Karpas-422 (cell line): ENCODE measurements at regions not wholly inside any gene's neighbourhood (a gene's known extent, or its start where the extent isn't known, plus 50 kb on each side); places are given as distances from the start of the nearest gene placed in this dataset.

Source experiments
- DNase-seq: peaks from one replicate; pipeline ENCODE4 v3.0.0-alpha.2; 2015
- H2AFZ ChIP-seq: fragments of 200-600 bp; sonication (generic); 2 replicates; pipeline ENCODE4 v1.6.1; 2014; ENCODE audit warnings: antibody characterized with exemption, low read length, mixed read lengths
- H3K27ac ChIP-seq: fragments of 200-600 bp; sonication (generic); 2 replicates; pipeline ENCODE4 v1.5.1; 2014; ENCODE audit warnings: mild to moderate bottlenecking, low read length, moderate library complexity
- H3K27me3 ChIP-seq: fragments of 200-600 bp; sonication (generic); 2 replicates; pipeline ENCODE4 v1.6.1; 2014; ENCODE audit warnings: low read length, mixed read lengths
- H3K36me3 ChIP-seq: fragments of 200-600 bp; sonication (generic); 2 replicates; pipeline ENCODE4 v1.6.1; 2014; ENCODE audit warnings: low read length, mixed read lengths; ENCODE audit not compliant: insufficient read depth
- H3K4me1 ChIP-seq: fragments of 200-600 bp; sonication (generic); 2 replicates; pipeline ENCODE4 v1.6.1; 2014; ENCODE audit warnings: mild to moderate bottlenecking, low read length, mixed read lengths
- H3K4me2 ChIP-seq: fragments of 200-600 bp; sonication (generic); 2 replicates; pipeline ENCODE4 v1.6.1; 2014; ENCODE audit warnings: low read length, low read depth, mild to moderate bottlenecking; ENCODE audit not compliant: poor library complexity, severe bottlenecking
- H3K4me3 ChIP-seq: fragments of 200-600 bp; sonication (generic); 2 replicates; pipeline ENCODE4 v1.5.1; 2014; ENCODE audit warnings: mild to moderate bottlenecking, antibody characterized with exemption, low read length, mixed read lengths
- H3K79me2 ChIP-seq: fragments of 200-600 bp; sonication (generic); 2 replicates; pipeline ENCODE4 v1.6.1; 2014; ENCODE audit warnings: mild to moderate bottlenecking, low read length, mixed read lengths
- H3K9ac ChIP-seq: fragments of 200-600 bp; sonication (generic); 2 replicates; pipeline ENCODE4 v1.6.0; 2014; ENCODE audit warnings: low read length
- H3K9me2 ChIP-seq: fragments of 200-600 bp; sonication (generic), shearing (Covaris generic); replicated peaks from 2 replicates; pipeline ENCODE4 v1.6.0; 2014; ENCODE audit warnings: mild to moderate bottlenecking, low read length, moderate library complexity; ENCODE audit not compliant: insufficient read depth
- H3K9me3 ChIP-seq: fragments of 300-700, 200-600 bp; sonication (generic); 2 replicates; pipeline ENCODE4 v1.6.1; 2014; ENCODE audit warnings: low read length, mixed read lengths
- H4K20me1 ChIP-seq: fragments of 200-600 bp; sonication (generic); 2 replicates; pipeline ENCODE4 v1.6.1; 2014; ENCODE audit warnings: mild to moderate bottlenecking, antibody characterized with exemption, low read length, low read depth; ENCODE audit not compliant: insufficient read depth

GRCh38 chr6:55954436-55954835 lies 79.0 kb upstream of the BMP5 start:
- H3K27ac ChIP-seq = no peak overlapping the region
- no peaks in the 10 kb centered on the region for H3K9me3 ChIP-seq
- H4K20me1 ChIP-seq = no peaks in the 10 kb centered on the region
- H3K9me2 ChIP-seq = no peaks in the 10 kb centered on the region
- no peaks in the 10 kb centered on the region for H3K4me1 ChIP-seq
- no peak overlapping the region for H2AFZ ChIP-seq
- H3K36me3 ChIP-seq = no peaks in the 10 kb centered on the region
- H3K4me3 ChIP-seq = no peak overlapping the region
- no peaks in the 10 kb centered on the region for H3K27me3 ChIP-seq
- H3K4me2 ChIP-seq = no peak overlapping the region
- no peaks in the 10 kb centered on the region for H3K79me2 ChIP-seq
- no peak for DNase-seq
- H3K9ac ChIP-seq = no peak overlapping the region

GRCh38 chr6:55953335-55953734 lies 77.9 kb upstream of the BMP5 start:
- H3K9me3 ChIP-seq = no peaks in the 10 kb centered on the region
- H3K79me2 ChIP-seq = no peaks in the 10 kb centered on the region
- no peaks in the 10 kb centered on the region for H3K36me3 ChIP-seq
- no peak for DNase-seq
- H3K9ac ChIP-seq = no peak overlapping the region
- no peaks in the 10 kb centered on the region for H3K27me3 ChIP-seq
- H2AFZ ChIP-seq = no peak overlapping the region
- no peaks in the 10 kb centered on the region for H4K20me1 ChIP-seq
- H3K27ac ChIP-seq = no peak overlapping the region
- H3K4me2 ChIP-seq = no peak overlapping the region
- no peaks in the 10 kb centered on the region for H3K4me1 ChIP-seq
- no peak overlapping the region for H3K4me3 ChIP-seq
- H3K9me2 ChIP-seq = no peaks in the 10 kb centered on the region

- H3K4me2 ChIP-seq = no peak overlapping the region
- no peaks in the 10 kb centered on the region for H3K79me2 ChIP-seq
- no peaks in the 10 kb centered on the region for H3K9me3 ChIP-seq
- no peaks in the 10 kb centered on the region for H3K4me1 ChIP-seq
- H3K27ac ChIP-seq = no peak overlapping the region
- H3K9ac ChIP-seq = no peak overlapping the region
- H3K36me3 ChIP-seq = no peaks in the 10 kb centered on the region
- no peaks in the 10 kb centered on the region for H4K20me1 ChIP-seq
- H3K27me3 ChIP-seq = no peaks in the 10 kb centered on the region
- no peak overlapping the region for H2AFZ ChIP-seq
- H3K4me3 ChIP-seq = no peak overlapping the region
- no peak for DNase-seq
- no peaks in the 10 kb centered on the region for H3K9me2 ChIP-seq
These were observed 74.9 kb upstream of the BMP5 start for GRCh38 chr6:55950071-55950814.

GRCh38 chr6:55943329-55943728 lies 67.9 kb upstream of the BMP5 start:
- Histone ChIP-seq H3K9ac (no peak overlapping the region), H3K4me1 (no peaks in the 10 kb centered on the region), H3K27ac (no peak overlapping the region), H3K79me2 (no peaks in the 10 kb centered on the region), H3K4me3 (no peak overlapping the region), H3K9me3 (no peaks in the 10 kb centered on the region), H4K20me1 (no peaks in the 10 kb centered on the region), H2AFZ (no peak overlapping the region), H3K27me3 (no peaks in the 10 kb centered on the region), H3K9me2 (no peaks in the 10 kb centered on the region), H3K36me3 (no peaks in the 10 kb centered on the region), H3K4me2 (no peak overlapping the region)
- DNase-seq = no peak

GRCh38 chr6:55941702-55942101 lies 66.3 kb upstream of the BMP5 start:
- Histone ChIP-seq H3K4me2 (no peak overlapping the region), H3K9me2 (no peaks in the 10 kb centered on the region), H2AFZ (no peak overlapping the region), H3K79me2 (no peaks in the 10 kb centered on the region), H3K27me3 (no peaks in the 10 kb centered on the region), H3K9ac (no peak overlapping the region), H3K4me1 (no peaks in the 10 kb centered on the region), H3K27ac (no peak overlapping the region), H3K36me3 (no peaks in the 10 kb centered on the region), H4K20me1 (no peaks in the 10 kb centered on the region), H3K9me3 (no peaks in the 10 kb centered on the region), H3K4me3 (no peak overlapping the region)
- no peak for DNase-seq

GRCh38 chr6:55937951-55938690 lies 62.7 kb upstream of the BMP5 start:
- no peak overlapping the region for H3K9ac ChIP-seq

GRCh38 chr6:55937261-55937947 lies 62.0 kb upstream of the BMP5 start:
- Histone ChIP-seq H3K27ac (no peak overlapping the region), H3K9me2 (no peaks in the 10 kb centered on the region)

More at GRCh38 chr6:55937951-55938690, 62.7 kb upstream of the BMP5 start:
- Histone ChIP-seq H3K4me2 (no peak overlapping the region), H3K36me3 (no peaks in the 10 kb centered on the region), H4K20me1 (no peaks in the 10 kb centered on the region), H3K9me3 (no peaks in the 10 kb centered on the region), H3K79me2 (no peaks in the 10 kb centered on the region), H3K9me2 (no peaks in the 10 kb centered on the region), H3K27ac (no peak overlapping the region), H3K4me1 (no peaks in the 10 kb centered on the region), H3K27me3 (no peaks in the 10 kb centered on the region), H3K4me3 (no peak overlapping the region), H2AFZ (no peak overlapping the region)
- no peak for DNase-seq

GRCh38 chr6:55931101-55931500 lies 55.7 kb upstream of the BMP5 start:
- no peaks in the 10 kb centered on the region for H4K20me1 ChIP-seq
- H3K79me2 ChIP-seq = no peaks in the 10 kb centered on the region
- no peaks in the 10 kb centered on the region for H3K9me3 ChIP-seq
- no peak for DNase-seq
- no peak overlapping the region for H3K4me2 ChIP-seq
- no peaks in the 10 kb centered on the region for H3K9me2 ChIP-seq
- no peak overlapping the region for H3K27ac ChIP-seq
- no peaks in the 10 kb centered on the region for H3K4me1 ChIP-seq
- no peaks in the 10 kb centered on the region for H3K36me3 ChIP-seq
- H3K9ac ChIP-seq = no peak overlapping the region
- no peaks in the 10 kb centered on the region for H3K27me3 ChIP-seq
- H2AFZ ChIP-seq = no peak overlapping the region
- H3K4me3 ChIP-seq = no peak overlapping the region

More at GRCh38 chr6:55937261-55937947, 62.0 kb upstream of the BMP5 start:
- Histone ChIP-seq H2AFZ (no peak overlapping the region), H3K9me3 (no peaks in the 10 kb centered on the region), H4K20me1 (no peaks in the 10 kb centered on the region), H3K79me2 (no peaks in the 10 kb centered on the region), H3K36me3 (no peaks in the 10 kb centered on the region), H3K4me2 (no peak overlapping the region), H3K4me1 (no peaks in the 10 kb centered on the region), H3K27me3 (no peaks in the 10 kb centered on the region), H3K4me3 (no peak overlapping the region), H3K9ac (no peak overlapping the region)
- DNase-seq = no peak
